Caco-2 (cell line): ENCODE measurements at regions not wholly inside any gene's neighbourhood (a gene's known extent, or its start where the extent isn't known, plus 50 kb on each side); places are given as distances from the start of the nearest gene placed in this dataset.

Source experiments
- BruUV-seq: library from RNA; stranded (reverse); fragments of 400-500 nt; replicated peaks from 2 replicates; lab custom pipeline; 2021; lab: Mats Ljungman, UMichigan
- CTCF ChIA-PET: fragments of 300-600 bp; sonication (Branson Sonifier 250); formaldehyde crosslinking; loops from one replicate; lab custom pipeline; 2022; ENCODE audit warnings: antibody characterized with exemption; lab: Charles Lee
- POLR2A ChIA-PET: fragments of 300-600 bp; sonication (Branson Sonifier 250); formaldehyde crosslinking; loops from one replicate; lab custom pipeline; 2022; ENCODE audit warnings: antibody characterized with exemption; lab: Charles Lee
- DNase-seq, 2 experiments: peaks; one replicate each; pipeline versions ENCODE4 v3.0.0 to v3.0.0-alpha.2; 2020 to 2022
- H3K27me3 ChIP-seq: replicated peaks from 2 replicates; pipeline ENCODE4 v1.6.0; 2011; ENCODE audit warnings: low read length; ENCODE audit not compliant: control insufficient read depth, insufficient read depth
- H3K36me3 ChIP-seq: 2 replicates; pipeline ENCODE4 v1.5.1; 2011; ENCODE audit warnings: low read length; ENCODE audit not compliant: control insufficient read depth, insufficient read depth
- H3K4me1 ChIP-seq: fragments of 250-450 bp; sonication (Bioruptor Pico); 2 replicates; pipeline ENCODE4 v1.5.1; 2020; ENCODE audit warnings: mild to moderate bottlenecking
- H3K4me3 ChIP-seq: 2 replicates; pipeline ENCODE4 v1.5.1; 2011; ENCODE audit warnings: low read depth, mild to moderate bottlenecking, control low read depth, low read length
- H3K9me3 ChIP-seq: fragments of 250-450 bp; sonication (Bioruptor Pico); 2 replicates; pipeline ENCODE4 v1.5.1; 2020; ENCODE audit warnings: mild to moderate bottlenecking, moderate library complexity
- H3K27ac Mint-ChIP-seq: one replicate; pipeline ENCODE4 v1.8.0; 2022; ENCODE audit warnings: mixed read lengths; ENCODE audit not compliant: unreplicated experiment
- H3K27me3 Mint-ChIP-seq: one replicate; pipeline ENCODE4 v1.8.0; 2022; ENCODE audit warnings: mixed read lengths; ENCODE audit not compliant: insufficient read depth, unreplicated experiment
- H3K36me3 Mint-ChIP-seq: one replicate; pipeline ENCODE4 v1.8.0; 2022; ENCODE audit warnings: mild to moderate bottlenecking, mixed read lengths; ENCODE audit not compliant: insufficient read depth, unreplicated experiment
- H3K4me1 Mint-ChIP-seq: one replicate; pipeline ENCODE4 v1.8.0; 2022; ENCODE audit warnings: low read depth, mixed read lengths; ENCODE audit not compliant: unreplicated experiment
- H3K4me3 Mint-ChIP-seq: one replicate; pipeline ENCODE4 v1.8.0; 2022; ENCODE audit warnings: mild to moderate bottlenecking, moderate library complexity, mixed read lengths; ENCODE audit not compliant: unreplicated experiment
- H3K9me3 Mint-ChIP-seq: one replicate; pipeline ENCODE4 v1.8.0; 2022; ENCODE audit warnings: mixed read lengths; ENCODE audit not compliant: unreplicated experiment
- CTCF ChIP-seq, 2 experiments: fragments of 200-600 bp in 1 of 2; IDR thresholded peaks; 1 replicate in 1 of 2; 2 replicates in 1 of 2; pipeline versions ENCODE4 v1.5.1 to v1.8.0; 2011 to 2022; ENCODE audit warnings: antibody characterized with exemption in 1 of 2, control low read depth in 1 of 2, inconsistent platforms in 1 of 2, low read depth in 1 of 2, low read length in 1 of 2, mild to moderate bottlenecking in 1 of 2, moderate library complexity in 1 of 2; ENCODE audit not compliant: insufficient read depth in 1 of 2, severe bottlenecking in 1 of 2, unreplicated experiment in 1 of 2
- intact Hi-C: fragments of 100-400 bp; cut with micrococcal nuclease; formaldehyde crosslinking; loops from one replicate; pipeline ENCODE4 v1.10.0; 2022; ENCODE audit not compliant: unreplicated experiment

- ChIA-PET POLR2A (no interaction called here), CTCF (interaction anchor here (0.8 kb wide), 1 partner anchor 165 kb away, joined by 3 read pairs; no protein-coding TSS in a partner anchor)
- Mint-ChIP-seq H3K27me3 (peaks cover 13% of the 10 kb centered on the region), H3K4me3 (no peak overlapping the region), H3K4me1 (no peaks in the 10 kb centered on the region), H3K9me3 (no peaks in the 10 kb centered on the region), H3K36me3 (no peaks in the 10 kb centered on the region), H3K27ac (no peak overlapping the region)
- peak in 1 of 2 experiments; percentile 9 for DNase-seq
- H3K36me3 ChIP-seq, result no peaks in the 10 kb centered on the region
- intact Hi-C loops, result loop anchor here (1.0 to 10.0 kb wide), 3 partner anchors 69 to 742 kb away; no protein-coding TSS in a partner anchor
- BruUV-seq, result no TSS peak
- TF ChIP-seq CTCF (IDR thresholded peaks at IDR 0.05; ENCODE audit: insufficient read depth in 1 of 2, low read depth in 1 of 2, low read length in 1 of 2, severe bottlenecking in 1 of 2, unreplicated experiment in 1 of 2), result peak; percentile 23 to 49
- H3K4me1 ChIP-seq, result no peaks in the 10 kb centered on the region
- H3K27me3 ChIP-seq, result no peaks in the 10 kb centered on the region
- H3K9me3 ChIP-seq, result no peaks in the 10 kb centered on the region
- H3K4me3 ChIP-seq, result no peak overlapping the region
Measured at GRCh38 chr7:49166441-49166840, 242.1 kb downstream of the CDC14C start.

GRCh38 chr7:49172639-49173038 lies 248.3 kb downstream of the CDC14C start:
- TF ChIP-seq CTCF (IDR thresholded peaks at IDR 0.05; ENCODE audit: insufficient read depth in 1 of 2, low read depth in 1 of 2, low read length in 1 of 2, severe bottlenecking in 1 of 2, unreplicated experiment in 1 of 2), result no peak
- Mint-ChIP-seq H3K36me3 (no peaks in the 10 kb centered on the region), H3K27ac (no peak overlapping the region), H3K9me3 (no peaks in the 10 kb centered on the region), H3K4me1 (no peaks in the 10 kb centered on the region), H3K27me3 (peaks cover 9% of the 10 kb centered on the region), H3K4me3 (no peak overlapping the region)
- Histone ChIP-seq H3K27me3 (no peaks in the 10 kb centered on the region), H3K4me1 (no peaks in the 10 kb centered on the region), H3K9me3 (no peaks in the 10 kb centered on the region), H3K4me3 (no peak overlapping the region), H3K36me3 (no peaks in the 10 kb centered on the region)
- ChIA-PET CTCF (no interaction called here), POLR2A (no interaction called here)
- intact Hi-C loops, result no loop called here
- no TSS peak for BruUV-seq
- DNase-seq, result no peak

GRCh38 chr7:49174396-49174795 lies 250.0 kb downstream of the CDC14C start:
- no TSS peak for BruUV-seq
- Mint-ChIP-seq H3K27me3 (peaks cover 5% of the 10 kb centered on the region), H3K4me1 (no peaks in the 10 kb centered on the region), H3K9me3 (no peaks in the 10 kb centered on the region), H3K36me3 (no peaks in the 10 kb centered on the region), H3K4me3 (no peak overlapping the region), H3K27ac (no peak overlapping the region)
- Histone ChIP-seq H3K9me3 (no peaks in the 10 kb centered on the region), H3K4me1 (no peaks in the 10 kb centered on the region), H3K4me3 (no peak overlapping the region), H3K27me3 (no peaks in the 10 kb centered on the region), H3K36me3 (no peaks in the 10 kb centered on the region)
- CTCF ChIA-PET, result no interaction called here
- no peak for TF ChIP-seq CTCF (IDR thresholded peaks at IDR 0.05; ENCODE audit: insufficient read depth in 1 of 2, low read depth in 1 of 2, low read length in 1 of 2, severe bottlenecking in 1 of 2, unreplicated experiment in 1 of 2)
- POLR2A ChIA-PET, result no interaction called here
- intact Hi-C loops, result no loop called here
- no peak for DNase-seq
